ENCODE measurements at regions not wholly inside any gene's neighbourhood (a gene's known extent, or its start where the extent isn't known, plus 50 kb on each side); places are given as distances from the start of the nearest gene placed in this dataset.

GRCh38 chr4:144574000-144574399 is 72.0 kb upstream of the HHIP start:
- TF ChIP-seq EP300 (IDR thresholded peaks at IDR 0.05) (no peak), CTCF (IDR thresholded peaks at IDR 0.05) (no peak), POLR2A (IDR thresholded peaks at IDR 0.05) (no peak), POLR2AphosphoS5 (IDR thresholded peaks at IDR 0.05) (no peak)
